Stomach (tissue), 8 donors: ENCODE measurements at regions not wholly inside any gene's neighbourhood (a gene's known extent, or its start where the extent isn't known, plus 50 kb on each side); places are given as distances from the start of the nearest gene placed in this dataset.

ENCODE experiments used
- DNase-seq, 2 donors: peaks; one replicate each; pipeline versions ENCODE4 v3.0.0 to v3.0.0-alpha.2; 2013 to 2019
- H3K27ac ChIP-seq, 5 donors: fragments of 200-600 bp in 4 of 5; sonication (generic) in 4 of 5; one replicate each; pipeline ENCODE4 v1.5.1; 2013 to 2019; ENCODE audit warnings: mild to moderate bottlenecking in 1 of 5, moderate library complexity in 1 of 5
- H3K27me3 ChIP-seq, 3 donors: fragments of 200-600 bp; sonication (generic); one replicate each; pipeline ENCODE4 v1.5.1; 2017 to 2019; ENCODE audit warnings: mixed run types in 1 of 3
- H3K36me3 ChIP-seq, 4 donors: fragments of 200-600 bp; sonication (generic); 1 replicate in 3 of 4; 2 replicates in 1 of 4; pipeline ENCODE4 v1.5.1; 2016 to 2019
- H3K4me1 ChIP-seq, 4 donors: fragments of 200-600 bp; sonication (generic); one replicate each; pipeline ENCODE4 v1.5.1; 2016 to 2019
- H3K4me3 ChIP-seq, 4 donors: fragments of 200-600 bp; sonication (generic) in 3 of 4; one replicate each; pipeline ENCODE4 v1.5.1; 2016 to 2019; ENCODE audit warnings: mild to moderate bottlenecking in 1 of 4
- H3K9me3 ChIP-seq, 4 donors: fragments of 200-600 bp; sonication (generic); one replicate each; pipeline ENCODE4 v1.5.1; 2016 to 2019
- EP300 ChIP-seq: sonication (generic); formaldehyde crosslinking; IDR thresholded peaks from one replicate; pipeline ENCODE4 v1.6.1; 2017; ENCODE audit warnings: antibody characterized with exemption
- POLR2A ChIP-seq, 4 donors: fragments of 450-650 bp; IDR thresholded peaks; one replicate each; pipeline ENCODE4 v1.6.1; 2016; ENCODE audit warnings: antibody characterized with exemption in 4 of 4, control low read depth in 2 of 4, mild to moderate bottlenecking in 1 of 4, moderate library complexity in 1 of 4
- POLR2AphosphoS5 ChIP-seq, 3 donors: sonication (generic); formaldehyde crosslinking; IDR thresholded peaks; one replicate each; pipeline ENCODE4 v1.6.1; 2016; ENCODE audit warnings: antibody characterized with exemption in 3 of 3
- WGBS, 5 donors: extraction: QIAGEN DNeasy Blood & Tissue Kit in 3 of 5; methylation state at CpG; one replicate each; pipeline versions ENCODE4 v1.1.5 to v1.1.7; 2013 to 2018; 5-methylcytosine and 5-hydroxymethylcytosine counted together
- intact Hi-C: fragments of 100-400 bp; cut with DNase I; formaldehyde crosslinking; loops from one replicate; pipeline ENCODE4 v1.15.1; 2023; ENCODE audit warnings: low total_unique reads
- TF ChIP-seq, protein P1 (sequence below), 7 experiments: fragments of 450-650 bp in 4 of 7; fragments of 200-600 bp in 3 of 7; sonication (generic) in 3 of 7; IDR thresholded peaks; one replicate each; pipeline ENCODE4 v1.5.1; 2016 to 2019; ENCODE audit warnings: antibody characterized with exemption in 7 of 7, control low read depth in 2 of 7, mild to moderate bottlenecking in 1 of 7
- donor health status: healthy with polysubstance abuse.
- donor health status: Bipolar disorder and iron deficiency.
- donor health status: healthy.

DNA sequence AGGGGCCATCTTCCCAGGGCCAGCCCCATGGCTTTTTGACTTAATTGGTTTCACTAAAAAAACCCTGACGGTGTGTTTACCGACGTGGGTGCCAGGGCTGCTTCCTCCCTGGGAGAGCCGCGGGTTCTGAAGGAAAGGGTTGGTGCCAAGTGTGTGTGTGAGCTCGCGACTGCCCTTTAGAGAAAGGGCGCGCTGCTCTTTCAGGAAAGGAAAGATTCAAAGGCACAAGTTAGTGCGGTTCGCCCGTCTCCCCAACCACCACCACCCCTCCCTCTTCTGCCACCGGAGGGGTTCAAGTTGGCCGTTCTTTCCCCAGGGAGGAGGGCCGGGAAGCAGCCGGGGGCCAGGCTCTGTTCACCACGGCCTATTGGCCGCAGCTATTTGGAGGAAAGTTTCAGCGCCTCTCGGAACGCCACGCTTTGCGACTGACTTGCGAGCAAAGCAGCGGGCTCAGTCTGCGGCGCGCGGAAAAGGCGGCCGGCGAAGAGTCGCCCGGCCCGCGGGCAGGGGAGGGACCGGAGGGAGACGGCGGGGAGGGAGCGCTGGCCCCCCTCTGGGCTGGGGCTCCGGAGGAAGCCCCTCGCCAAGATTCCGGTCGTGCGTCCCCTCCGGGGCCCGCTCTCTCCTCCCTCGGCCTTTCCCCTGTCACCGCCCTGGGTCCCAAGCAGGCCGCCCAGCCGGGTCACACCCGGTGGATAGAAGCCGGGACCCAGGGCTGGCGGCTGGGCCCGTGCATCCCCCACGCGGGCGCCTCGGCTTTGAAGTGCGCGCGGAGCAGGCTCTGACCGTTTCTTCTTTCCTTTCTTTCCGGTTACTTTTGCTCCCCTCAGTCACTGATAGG lies 165.9 kb upstream of the PPP1R3A start:
- intact Hi-C loops, result no loop called here
- Histone ChIP-seq H3K9me3 (peaks cover 0 to 4% (median 0%) of the 10 kb centered on the region in 4 donors), H3K4me3 (peak overlapping the region; percentile 67 to 87 (median 76)), H3K4me1 (peaks cover 21 to 77% (median 60%) of the 10 kb centered on the region in 4 donors), H3K27me3 (peaks cover 0 to 70% (median 68%) of the 10 kb centered on the region in 3 donors), H3K36me3 (no peaks in the 10 kb centered on the region), H3K27ac (peak overlapping the region; percentile 84 to 93 (median 88))
- DNase-seq, result peak; percentile 50 to 76
- WGBS, 5 donors, result 0 to 2% (median 2%) methylated on average over 31 to 64 of the region's 64 CpGs
- TF ChIP-seq, protein P1, sequence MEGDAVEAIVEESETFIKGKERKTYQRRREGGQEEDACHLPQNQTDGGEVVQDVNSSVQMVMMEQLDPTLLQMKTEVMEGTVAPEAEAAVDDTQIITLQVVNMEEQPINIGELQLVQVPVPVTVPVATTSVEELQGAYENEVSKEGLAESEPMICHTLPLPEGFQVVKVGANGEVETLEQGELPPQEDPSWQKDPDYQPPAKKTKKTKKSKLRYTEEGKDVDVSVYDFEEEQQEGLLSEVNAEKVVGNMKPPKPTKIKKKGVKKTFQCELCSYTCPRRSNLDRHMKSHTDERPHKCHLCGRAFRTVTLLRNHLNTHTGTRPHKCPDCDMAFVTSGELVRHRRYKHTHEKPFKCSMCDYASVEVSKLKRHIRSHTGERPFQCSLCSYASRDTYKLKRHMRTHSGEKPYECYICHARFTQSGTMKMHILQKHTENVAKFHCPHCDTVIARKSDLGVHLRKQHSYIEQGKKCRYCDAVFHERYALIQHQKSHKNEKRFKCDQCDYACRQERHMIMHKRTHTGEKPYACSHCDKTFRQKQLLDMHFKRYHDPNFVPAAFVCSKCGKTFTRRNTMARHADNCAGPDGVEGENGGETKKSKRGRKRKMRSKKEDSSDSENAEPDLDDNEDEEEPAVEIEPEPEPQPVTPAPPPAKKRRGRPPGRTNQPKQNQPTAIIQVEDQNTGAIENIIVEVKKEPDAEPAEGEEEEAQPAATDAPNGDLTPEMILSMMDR (IDR thresholded peaks at IDR 0.05), result no peak
- TF ChIP-seq POLR2A (IDR thresholded peaks at IDR 0.05) (no peak), POLR2AphosphoS5 (IDR thresholded peaks at IDR 0.05) (peak in 1 of 3 donors; percentile 45)

DNA sequence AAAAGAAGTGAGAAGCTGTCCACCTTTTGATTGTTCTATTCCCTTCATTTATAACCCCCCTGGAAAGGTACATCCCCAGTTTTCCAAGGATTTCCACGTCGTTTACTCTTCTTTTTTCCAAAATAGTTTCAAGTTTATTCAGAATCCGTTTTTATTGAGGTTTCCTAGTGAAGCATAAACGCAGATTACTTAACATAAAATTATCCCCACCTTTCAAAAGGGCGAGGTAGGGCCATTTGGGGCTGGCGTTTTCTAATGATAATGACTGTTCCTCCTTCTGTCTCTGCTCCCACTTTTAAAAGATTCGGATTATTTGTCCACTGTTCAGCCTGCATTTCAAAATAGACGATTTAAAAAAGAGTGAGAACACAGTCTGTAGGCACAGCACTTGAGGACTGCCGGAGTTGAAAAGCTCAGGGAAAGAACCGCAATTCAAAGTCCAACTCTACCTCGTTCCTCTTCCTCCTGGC lies 165.2 kb upstream of the PPP1R3A start:
- H3K4me1 ChIP-seq, result peaks cover 21 to 71% (median 60%) of the 10 kb centered on the region in 4 donors
- H3K27me3 ChIP-seq, result peaks cover 0 to 70% (median 68%) of the 10 kb centered on the region in 3 donors
- H3K27ac ChIP-seq, result peak overlapping the region; percentile 84 to 93 (median 88)
- H3K36me3 ChIP-seq, result no peaks in the 10 kb centered on the region
- intact Hi-C loops, result no loop called here
- H3K9me3 ChIP-seq, result peaks cover 0 to 4% (median 0%) of the 10 kb centered on the region in 4 donors
- TF ChIP-seq EP300, result no peak
- TF ChIP-seq POLR2A (IDR thresholded peaks at IDR 0.05), result no peak
- TF ChIP-seq, protein P1 (IDR thresholded peaks at IDR 0.05), result no peak
- no peak for TF ChIP-seq POLR2AphosphoS5 (IDR thresholded peaks at IDR 0.05)
- WGBS, 5 donors, result 17 to 28% (median 23%) methylated on average over 11 of the region's 11 CpGs
- DNase-seq, result no peak
- peak overlapping the region; percentile 67 to 87 (median 76) for H3K4me3 ChIP-seq

DNA sequence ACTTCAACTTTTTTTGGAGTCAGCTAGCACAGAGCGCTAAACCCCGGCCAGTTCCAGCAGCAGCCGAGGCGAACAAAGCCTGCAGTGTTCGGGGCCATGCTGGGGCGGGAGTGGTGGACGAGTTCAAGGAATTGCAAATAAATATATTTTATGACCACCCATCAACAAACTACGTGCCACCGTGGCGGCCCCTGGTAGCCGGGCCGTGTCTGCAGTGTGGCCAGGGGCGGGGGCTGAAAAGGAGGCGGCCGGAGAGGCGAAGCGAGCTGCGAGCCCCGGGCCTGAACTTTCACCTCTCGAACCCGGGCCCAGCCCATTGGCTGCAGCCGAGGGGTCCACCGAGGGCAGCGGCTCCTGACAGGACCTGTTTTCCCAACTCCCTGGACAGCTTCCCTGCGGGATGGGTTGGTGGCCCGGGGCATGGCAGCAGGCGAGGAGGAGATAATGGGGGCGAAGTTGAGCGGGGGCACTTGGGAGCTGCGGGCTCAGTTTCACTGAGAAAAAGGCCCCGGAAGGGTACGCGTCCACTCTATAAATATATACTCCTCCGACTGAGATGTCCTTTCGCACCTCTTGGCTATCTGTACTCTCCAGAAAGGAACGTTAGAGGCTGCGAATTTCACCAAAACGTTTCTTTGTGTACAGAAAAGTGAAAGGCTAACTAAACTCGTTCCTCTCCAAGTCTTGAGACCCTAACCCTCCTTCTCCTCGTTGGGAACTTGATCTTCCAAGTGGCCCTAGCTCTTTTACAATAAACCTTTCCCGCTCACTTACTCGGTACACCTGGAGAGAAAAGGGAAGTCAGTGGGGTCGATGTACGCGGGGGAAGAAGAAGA lies 164.6 kb upstream of the PPP1R3A start:
- intact Hi-C loops, result no loop called here
- Histone ChIP-seq H3K9me3 (peaks cover 0 to 4% (median 0%) of the 10 kb centered on the region in 4 donors), H3K36me3 (no peaks in the 10 kb centered on the region), H3K27ac (peak overlapping the region in 4 of 5 donors; percentile 84 to 93 (median 89)), H3K27me3 (peaks cover 0 to 69% (median 67%) of the 10 kb centered on the region in 3 donors), H3K4me1 (peaks cover 21 to 65% (median 57%) of the 10 kb centered on the region in 4 donors), H3K4me3 (peak overlapping the region; percentile 34 to 87 (median 72))
- DNase-seq, result peak in 1 of 2 donors; percentile 71
- 21 to 31% (median 24%) methylated on average over 38 to 45 of the region's 45 CpGs for WGBS, 5 donors
- no peak for TF ChIP-seq EP300
- TF ChIP-seq POLR2AphosphoS5 (IDR thresholded peaks at IDR 0.05), result no peak

DNA sequence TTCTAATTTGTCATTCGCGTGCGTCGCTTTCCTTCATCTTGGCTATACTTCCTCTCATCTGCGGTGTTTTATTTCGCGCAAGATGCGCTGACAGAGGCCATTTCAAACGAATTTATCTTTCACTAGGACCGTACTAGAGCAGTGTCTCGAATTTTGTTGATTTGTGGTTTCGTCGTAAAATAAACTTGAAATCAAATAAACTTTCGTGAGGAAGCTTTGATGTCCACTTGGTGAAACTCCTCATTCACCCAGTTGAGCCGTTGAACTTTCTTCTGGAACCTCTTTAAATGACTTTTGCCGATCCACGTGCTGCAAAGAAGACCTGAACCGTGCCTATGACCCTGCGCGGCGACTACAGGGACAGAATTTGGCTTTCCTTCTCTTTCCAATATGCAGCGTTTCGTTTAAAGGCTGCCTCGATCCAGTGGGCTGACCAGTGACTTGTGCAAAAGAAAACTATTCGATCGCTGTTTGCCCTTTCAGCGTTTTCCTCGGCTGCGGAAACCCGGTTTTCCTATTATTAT lies 163.9 kb upstream of the PPP1R3A start:
- DNase-seq, result no peak
- TF ChIP-seq EP300 (no peak), POLR2AphosphoS5 (IDR thresholded peaks at IDR 0.05) (no peak), POLR2A (IDR thresholded peaks at IDR 0.05) (no peak)
- TF ChIP-seq, protein P1 (IDR thresholded peaks at IDR 0.05), result no peak
- Histone ChIP-seq H3K4me1 (peaks cover 21 to 58% (median 50%) of the 10 kb centered on the region in 4 donors), H3K27me3 (peaks cover 0 to 63% (median 60%) of the 10 kb centered on the region in 3 donors), H3K9me3 (peaks cover 0 to 4% (median 0%) of the 10 kb centered on the region in 4 donors), H3K36me3 (no peaks in the 10 kb centered on the region), H3K4me3 (peak overlapping the region; percentile 34 to 87 (median 72)), H3K27ac (peak overlapping the region in 4 of 5 donors; percentile 84 to 93 (median 89))
- 9 to 11% (median 11%) methylated on average over 30 of the region's 30 CpGs for WGBS, 5 donors
- intact Hi-C loops, result no loop called here
